K562 (cell line): ENCODE measurements at regions not wholly inside any gene's neighbourhood (a gene's known extent, or its start where the extent isn't known, plus 50 kb on each side); places are given as distances from the start of the nearest gene placed in this dataset.

Experiments used
- BRD4 ChIP-seq: fragments of 200-600 bp; sonication (generic); IDR thresholded peaks from 2 replicates; pipeline ENCODE4 v1.6.1; 2017; ENCODE audit warnings: inconsistent platforms
- CBFB ChIP-seq: sonication (generic); formaldehyde crosslinking; IDR thresholded peaks from 2 replicates; pipeline ENCODE4 v1.4.0; 2020; ENCODE audit warnings: mild to moderate bottlenecking, missing genetic modification reagents
- HDAC3 ChIP-seq: fragments of 450-650 bp; IDR thresholded peaks from 2 replicates; pipeline ENCODE4 v1.6.1; 2018; ENCODE audit warnings: borderline replicate concordance, mild to moderate bottlenecking, moderate library complexity; ENCODE audit not compliant: partially characterized antibody
- HIVEP1 ChIP-seq: fragments of 250-450 bp; sonication (Bioruptor Pico); IDR thresholded peaks from 2 replicates; pipeline ENCODE4 v1.4.0; 2020; ENCODE audit warnings: mild to moderate bottlenecking
- MEF2D ChIP-seq: conservative IDR thresholded peaks from 2 replicates; pipeline ENCODE4 v1.6.1; 2016; ENCODE audit warnings: low read depth, missing genetic modification characterization, missing compliant biosample characterization
- ZNF175 ChIP-seq: fragments of 200-800 bp; sonication (Bioruptor generic); IDR thresholded peaks from 2 replicates; pipeline ENCODE4 v1.6.1; 2016; ENCODE audit warnings: low read depth, mild to moderate bottlenecking, missing genetic modification characterization, missing compliant biosample characterization
- ZNF766 ChIP-seq: fragments of 200-800 bp; sonication (Bioruptor generic); conservative IDR thresholded peaks from 2 replicates; pipeline ENCODE4 v1.6.1; 2016; ENCODE audit warnings: missing genetic modification characterization, missing compliant biosample characterization

DNA sequence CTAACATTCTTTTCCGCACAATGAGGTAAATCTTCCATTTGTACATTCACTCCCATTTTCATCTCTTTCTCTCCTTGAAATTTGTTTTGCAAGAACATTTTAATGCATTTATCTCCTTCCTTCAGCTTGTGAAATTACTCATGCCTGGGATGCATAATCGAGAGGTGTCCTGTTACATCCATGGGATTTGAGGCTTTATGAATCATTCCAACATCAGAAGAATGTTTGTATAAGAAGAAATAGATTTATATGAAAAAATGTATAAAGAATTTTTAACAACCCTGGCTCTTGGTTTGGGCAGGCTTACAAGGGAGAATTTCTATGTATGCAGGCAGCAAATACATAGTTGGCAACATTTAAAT is 93.2 kb upstream of the MBNL1 start:
- TF ChIP-seq CBFB (CRISPR knock-in tag) (no peak), BRD4 (no peak), ZNF766 (no peak), MEF2D (tag) (no peak), HDAC3 (no peak), ZNF175 (CRISPR knock-in tag) (no peak), HIVEP1 (no peak)
